ENCODE measurements at regions not wholly inside any gene's neighbourhood (a gene's known extent, or its start where the extent isn't known, plus 50 kb on each side); places are given as distances from the start of the nearest gene placed in this dataset.

DNA sequence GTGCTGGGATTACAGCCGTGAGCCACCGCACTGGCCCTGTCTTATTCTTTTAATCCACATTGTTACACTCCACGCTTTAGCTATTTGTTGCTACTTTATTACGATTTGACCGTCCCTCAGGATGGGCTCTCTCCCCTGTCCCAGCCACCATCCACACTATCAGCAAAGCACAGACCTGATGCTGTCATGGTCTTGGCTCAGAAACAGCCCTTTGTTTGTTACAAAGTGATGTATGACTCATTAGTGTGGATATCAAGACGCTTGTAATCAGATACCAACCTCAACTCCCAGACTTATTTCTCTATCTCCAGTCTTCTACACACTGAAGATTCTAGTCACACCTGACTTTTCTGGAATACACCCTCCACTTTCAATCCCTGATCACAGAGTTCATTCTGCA lies 84.6 kb upstream of the FREM2 start:
- DNase-seq (ENCODE audit: extremely low read depth, low read depth, low spot score) = no peak

- no peak for DNase-seq (ENCODE audit: extremely low read depth, low read depth, low spot score)
These were observed 80.0 kb upstream of the FREM2 start for GRCh38 chr13:38606699-38607535.

DNA sequence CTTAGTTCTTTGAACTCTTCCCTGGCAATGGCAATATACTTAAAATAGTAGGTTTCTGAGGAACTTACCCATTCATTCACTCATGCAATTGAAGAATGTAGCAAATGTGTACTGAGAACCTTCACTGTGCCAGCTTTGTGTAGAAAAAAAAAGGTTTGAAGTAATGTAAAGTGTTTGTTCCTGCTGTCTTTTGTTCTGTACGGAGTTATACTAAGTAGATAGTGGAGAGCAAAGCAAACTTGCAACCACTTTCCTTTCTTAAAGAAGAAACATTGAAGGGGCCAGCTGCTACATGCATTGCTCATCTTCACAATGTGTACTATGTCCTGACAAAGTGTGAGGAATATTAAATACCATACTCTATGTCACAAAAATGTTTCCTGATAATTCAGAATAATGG lies 68.9 kb upstream of the FREM2 start:
- DNase-seq (ENCODE audit: extremely low read depth, low read depth, low spot score) = no peak

DNA sequence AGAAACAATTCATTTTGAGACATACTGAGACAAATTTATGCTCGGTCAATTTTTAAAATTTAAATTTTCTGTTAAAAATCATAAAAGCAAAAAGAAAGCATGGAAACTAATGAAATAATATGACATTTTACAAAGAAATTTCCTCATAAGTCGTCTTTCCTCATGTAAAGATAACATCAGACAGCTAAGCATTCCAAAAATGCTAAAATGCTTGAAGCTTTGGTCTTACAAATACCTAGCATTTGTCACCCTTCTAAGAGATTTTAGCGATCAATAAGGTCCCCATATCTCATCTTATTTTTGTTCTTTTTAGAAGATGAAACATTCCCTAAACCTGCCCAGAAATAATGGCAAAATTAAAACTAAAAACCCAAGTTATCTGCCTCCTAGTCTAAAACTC lies 68.5 kb upstream of the FREM2 start:
- no peak for DNase-seq (ENCODE audit: extremely low read depth, low read depth, low spot score)

GRCh38 chr13:38618881-38619280 lies 68.0 kb upstream of the FREM2 start:
- no peak for DNase-seq (ENCODE audit: extremely low read depth, low read depth, low spot score)

- DNase-seq (ENCODE audit: extremely low read depth, low read depth, low spot score) = no peak
These were observed 66.0 kb upstream of the FREM2 start for GRCh38 chr13:38620876-38621275.

DNA sequence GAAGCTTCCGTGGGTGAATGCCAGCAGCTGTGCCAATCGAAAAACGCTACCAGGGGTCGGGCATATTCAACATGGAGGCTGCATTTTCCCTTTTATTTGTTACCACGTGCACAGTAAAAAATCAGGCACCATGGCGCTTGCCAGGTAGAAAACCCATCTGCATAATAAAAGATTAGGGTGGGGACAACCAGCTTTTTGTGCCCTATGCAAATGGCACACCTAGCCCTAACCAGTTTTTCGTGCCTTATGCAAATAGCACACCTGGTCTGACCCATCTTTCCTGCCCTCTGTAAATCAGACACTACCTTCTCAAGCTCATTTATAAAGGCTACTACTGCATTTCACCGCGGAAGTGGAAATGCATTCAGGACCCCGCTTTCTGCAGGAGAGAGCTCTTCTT lies 62.1 kb upstream of the FREM2 start:
- DNase-seq (ENCODE audit: extremely low read depth, low read depth, low spot score) = no peak

DNA sequence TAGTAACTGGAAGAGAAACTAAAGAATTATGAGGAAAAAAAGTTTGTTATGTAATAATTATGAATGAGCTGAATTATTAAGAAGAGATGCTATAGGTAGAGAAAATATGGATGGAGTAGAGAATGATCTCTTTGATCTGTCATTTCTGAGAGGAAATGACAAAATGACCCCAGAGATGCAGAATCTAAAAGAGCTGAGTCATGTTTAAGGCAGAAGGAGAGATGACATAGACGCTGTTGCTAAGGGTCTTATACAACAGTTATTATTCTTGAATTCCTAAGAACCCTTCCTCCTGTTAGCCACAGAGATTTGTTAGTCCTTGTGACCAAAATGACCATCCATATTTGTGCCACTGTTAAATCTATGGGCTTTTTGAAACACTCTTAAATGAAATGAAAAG lies 58.3 kb upstream of the FREM2 start:
- no peak for DNase-seq (ENCODE audit: extremely low read depth, low read depth, low spot score)

DNA sequence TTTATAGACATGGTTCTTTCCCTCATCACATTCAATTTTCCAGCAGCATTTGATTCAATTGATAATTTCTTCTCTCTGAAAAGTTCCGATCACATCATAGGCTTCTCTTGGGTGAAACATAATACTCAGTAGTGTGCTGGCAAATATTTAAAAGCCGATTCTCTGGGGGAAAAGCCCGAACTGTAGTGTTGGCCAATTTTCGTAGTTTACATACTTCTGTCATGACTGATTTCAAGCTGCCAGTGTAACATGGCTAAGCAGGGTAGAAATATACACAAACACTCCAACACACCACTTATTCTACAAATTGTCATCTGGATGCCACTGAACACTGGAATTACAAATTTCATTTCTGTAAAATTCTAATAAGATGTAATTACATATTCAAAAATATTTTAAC lies 56.1 kb upstream of the FREM2 start:
- DNase-seq (ENCODE audit: extremely low read depth, low read depth, low spot score) = no peak

DNA sequence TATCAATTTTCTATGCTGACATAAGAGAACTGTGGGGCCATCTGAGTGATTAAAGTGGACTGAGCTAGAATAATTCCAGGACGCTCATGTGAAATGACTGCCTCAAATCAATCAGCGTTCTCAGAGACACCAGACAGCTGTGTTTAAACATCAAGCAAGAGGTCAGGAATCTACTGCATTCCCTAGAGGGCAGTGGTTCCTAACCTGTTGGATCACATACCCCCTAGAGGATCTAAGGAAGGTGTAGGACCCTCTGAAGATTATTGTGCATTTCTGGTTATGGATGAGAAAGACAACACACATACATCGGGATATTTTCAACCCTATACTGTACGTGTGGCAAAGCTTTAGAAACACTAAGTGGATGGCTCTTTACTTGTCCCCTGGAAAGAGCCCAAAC lies 51.8 kb upstream of the FREM2 start:
- no peak for DNase-seq (ENCODE audit: extremely low read depth, low read depth, low spot score)

DNA sequence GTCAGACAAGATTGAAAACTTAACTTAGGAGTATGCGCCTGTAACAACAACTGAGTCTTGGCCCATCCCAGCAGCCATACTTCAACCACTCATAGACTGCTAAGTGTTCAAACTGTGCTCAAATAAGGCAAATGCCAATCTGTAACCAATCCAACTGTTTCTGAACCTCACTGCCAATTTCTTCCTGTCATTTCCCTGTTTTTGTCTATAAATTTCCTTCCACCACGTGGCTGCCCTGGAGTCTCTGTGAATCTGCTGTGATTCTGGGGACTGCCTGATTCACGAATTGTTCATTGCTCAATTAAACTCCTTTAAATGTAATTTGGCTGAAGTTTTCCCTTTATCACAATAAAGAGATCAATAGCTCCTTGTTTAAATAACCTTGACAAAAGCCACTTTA lies 50.8 kb upstream of the FREM2 start:
- no peak for DNase-seq (ENCODE audit: extremely low read depth, low read depth, low spot score)

DNA sequence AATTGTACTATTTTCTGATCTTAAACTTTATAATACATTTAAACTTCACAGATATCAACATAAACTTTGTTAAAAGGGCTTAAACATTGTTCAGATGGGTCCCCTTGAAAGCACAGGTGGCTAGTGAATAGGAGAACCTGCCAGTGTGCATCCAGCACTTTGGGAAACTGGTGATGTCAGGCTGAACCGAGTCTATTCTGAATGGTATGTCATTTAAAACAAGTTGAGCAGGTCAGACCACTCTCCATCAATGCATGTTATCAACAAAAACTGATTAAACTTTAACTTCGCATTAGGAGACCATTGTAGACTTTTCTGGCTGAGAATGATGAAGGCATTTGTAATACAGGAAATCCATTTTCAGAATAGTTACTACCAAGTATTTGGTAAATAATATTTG lies 50.1 kb upstream of the FREM2 start:
- no peak for DNase-seq (ENCODE audit: extremely low read depth, low read depth, low spot score)

Data from glomerular endothelial cell (primary cell).